ENCODE measurements at regions not wholly inside any gene's neighbourhood (a gene's known extent, or its start where the extent isn't known, plus 50 kb on each side); places are given as distances from the start of the nearest gene placed in this dataset.
A peak's percentile ranks its signal among the peaks of the same experiment; 100 is the strongest.
"Not testable (repeated sequence)": the region's sequence is repeated elsewhere in the genome, so short reads cannot be mapped to it uniquely, and the experiment has no call there.

- H3K4me3 ChIP-seq (ENCODE audit: low read depth, low read length), result no peak overlapping the region
Measured at GRCh38 chr9:107587191-107587963, 97.8 kb upstream of the KLF4 start.

GRCh38 chr9:107586493-107586892, 96.9 kb upstream of the KLF4 start:
- no peak for DNase-seq (ENCODE audit: low read depth)
- H3K4me3 ChIP-seq (ENCODE audit: low read depth, low read length), result no peak overlapping the region

More at GRCh38 chr9:107587191-107587963, 97.8 kb upstream of the KLF4 start:
- no peak for DNase-seq (ENCODE audit: low read depth)

- DNase-seq (ENCODE audit: low read depth), result no peak
- H3K4me3 ChIP-seq (ENCODE audit: low read depth, low read length), result no peak overlapping the region
Measured at GRCh38 chr9:107585465-107585864, 95.9 kb upstream of the KLF4 start.

- no peak overlapping the region for H3K4me3 ChIP-seq (ENCODE audit: low read depth, low read length)
- no peak for DNase-seq (ENCODE audit: low read depth)
Measured at GRCh38 chr9:107584944-107585343, 95.4 kb upstream of the KLF4 start.

GRCh38 chr9:107584186-107584585, 94.6 kb upstream of the KLF4 start:
- no peak overlapping the region for H3K4me3 ChIP-seq (ENCODE audit: low read depth, low read length)
- no peak for DNase-seq (ENCODE audit: low read depth)

- H3K4me3 ChIP-seq (ENCODE audit: low read depth, low read length), result no peak overlapping the region
- no peak for DNase-seq (ENCODE audit: low read depth)
Measured at GRCh38 chr9:107577140-107577776, 87.7 kb upstream of the KLF4 start.

GRCh38 chr9:107571148-107571547, 81.6 kb upstream of the KLF4 start:
- H3K4me3 ChIP-seq (ENCODE audit: low read depth, low read length), result no peak overlapping the region
- DNase-seq (ENCODE audit: low read depth), result no peak

- no peak overlapping the region for H3K4me3 ChIP-seq (ENCODE audit: low read depth, low read length)
- DNase-seq (ENCODE audit: low read depth), result no peak
Measured at GRCh38 chr9:107569174-107569573, 79.6 kb upstream of the KLF4 start.

- DNase-seq (ENCODE audit: low read depth); H3K4me3 ChIP-seq (ENCODE audit: low read depth, low read length): not testable (repeated sequence)
Measured at GRCh38 chr9:107568406-107568805, 78.8 kb upstream of the KLF4 start.

GRCh38 chr9:107567462-107567861, 77.9 kb upstream of the KLF4 start:
- DNase-seq (ENCODE audit: low read depth), result no peak
- H3K4me3 ChIP-seq (ENCODE audit: low read depth, low read length), result no peak overlapping the region

GRCh38 chr9:107566611-107567061, 77.1 kb upstream of the KLF4 start:
- peak; percentile 54 for DNase-seq (ENCODE audit: low read depth)
- H3K4me3 ChIP-seq (ENCODE audit: low read depth, low read length), result no peak overlapping the region

GRCh38 chr9:107562798-107563197, 73.2 kb upstream of the KLF4 start:
- DNase-seq (ENCODE audit: low read depth), result no peak
- no peak overlapping the region for H3K4me3 ChIP-seq (ENCODE audit: low read depth, low read length)

GRCh38 chr9:107559494-107560086, 70.0 kb upstream of the KLF4 start:
- DNase-seq (ENCODE audit: low read depth), result no peak
- H3K4me3 ChIP-seq (ENCODE audit: low read depth, low read length), result no peak overlapping the region

GRCh38 chr9:107557236-107557990, 67.8 kb upstream of the KLF4 start:
- DNase-seq (ENCODE audit: low read depth), result no peak
- H3K4me3 ChIP-seq (ENCODE audit: low read depth, low read length), result no peak overlapping the region

- no peak overlapping the region for H3K4me3 ChIP-seq (ENCODE audit: low read depth, low read length)
- no peak for DNase-seq (ENCODE audit: low read depth)
Measured at GRCh38 chr9:107554636-107555035, 65.1 kb upstream of the KLF4 start.

- peak; percentile 91 for DNase-seq (ENCODE audit: low read depth)
- H3K4me3 ChIP-seq (ENCODE audit: low read depth, low read length), result no peak overlapping the region
Measured at GRCh38 chr9:107548298-107549142, 59.0 kb upstream of the KLF4 start.

- no peak overlapping the region for H3K4me3 ChIP-seq (ENCODE audit: low read depth, low read length)
- no peak for DNase-seq (ENCODE audit: low read depth)
Measured at GRCh38 chr9:107547772-107548297, 58.3 kb upstream of the KLF4 start.

- no peak for DNase-seq (ENCODE audit: low read depth)
- H3K4me3 ChIP-seq (ENCODE audit: low read depth, low read length), result no peak overlapping the region
Measured at GRCh38 chr9:107547303-107547702, 57.7 kb upstream of the KLF4 start.

GRCh38 chr9:107546859-107547258, 57.3 kb upstream of the KLF4 start:
- DNase-seq (ENCODE audit: low read depth), result no peak
- H3K4me3 ChIP-seq (ENCODE audit: low read depth, low read length), result no peak overlapping the region

Measured in skeletal muscle cell (primary cell).